Astrocyte (in vitro differentiated cells and primary cell): ENCODE measurements at regions not wholly inside any gene's neighbourhood (a gene's known extent, or its start where the extent isn't known, plus 50 kb on each side); places are given as distances from the start of the nearest gene placed in this dataset.

Experiments used
- DNase-seq: peaks from one replicate; pipeline ENCODE4 v3.0.0-alpha.2; 2010; ENCODE audit warnings: low read depth
- FAIRE-seq: peaks from 2 replicates; lab custom pipeline; 2011; peaks lifted over from hg19 to GRCh38; lab: Jason Lieb, UNC
- H2AFZ ChIP-seq: 2 replicates; pipeline ENCODE4 v1.6.0; 2012; ENCODE audit warnings: low read depth, low read length, inconsistent platforms
- H3K27ac ChIP-seq: 2 replicates; pipeline ENCODE4 v1.5.1; 2011; ENCODE audit warnings: low read depth, low read length, inconsistent platforms
- H3K27me3 ChIP-seq: 2 replicates; pipeline ENCODE4 v1.6.0; 2011; ENCODE audit warnings: low read length, inconsistent platforms; ENCODE audit not compliant: insufficient read depth
- H3K36me3 ChIP-seq: 2 replicates; pipeline ENCODE4 v1.5.1; 2011; ENCODE audit warnings: low read length, inconsistent platforms; ENCODE audit not compliant: insufficient read depth
- H3K4me1 ChIP-seq: 2 replicates; pipeline ENCODE4 v1.5.1; 2011; ENCODE audit warnings: low read length, inconsistent platforms; ENCODE audit not compliant: insufficient read depth
- H3K4me2 ChIP-seq: 2 replicates; pipeline ENCODE4 v1.6.0; 2012; ENCODE audit warnings: low read length, inconsistent platforms
- H3K4me3 ChIP-seq: 2 replicates; pipeline ENCODE4 v1.5.1; 2011; ENCODE audit warnings: low read depth, mild to moderate bottlenecking, low read length, inconsistent platforms; ENCODE audit not compliant: insufficient read depth
- H3K79me2 ChIP-seq: 2 replicates; pipeline ENCODE4 v1.6.0; 2012; ENCODE audit warnings: mild to moderate bottlenecking, low read length, inconsistent platforms; ENCODE audit not compliant: insufficient read depth
- H3K9ac ChIP-seq: 2 replicates; pipeline ENCODE4 v1.6.0; 2012; ENCODE audit warnings: mild to moderate bottlenecking, low read length, inconsistent platforms
- H3K9me3 ChIP-seq: 2 replicates; pipeline ENCODE4 v1.5.1; 2012; ENCODE audit warnings: low read depth, mild to moderate bottlenecking, low read length, inconsistent platforms; ENCODE audit not compliant: insufficient read depth
- H4K20me1 ChIP-seq: 2 replicates; pipeline ENCODE4 v1.6.0; 2012; ENCODE audit warnings: low read length, inconsistent platforms; ENCODE audit not compliant: insufficient read depth
- H3K27ac Mint-ChIP-seq: one replicate; pipeline ENCODE4 v1.8.0; 2021; ENCODE audit warnings: mild to moderate bottlenecking, mixed read lengths; ENCODE audit not compliant: unreplicated experiment
- H3K27me3 Mint-ChIP-seq: one replicate; pipeline ENCODE4 v1.8.0; 2021; ENCODE audit warnings: low read depth, mixed read lengths; ENCODE audit not compliant: unreplicated experiment
- H3K36me3 Mint-ChIP-seq: one replicate; pipeline ENCODE4 v1.8.0; 2021; ENCODE audit warnings: low read depth, mixed read lengths; ENCODE audit not compliant: unreplicated experiment
- H3K4me1 Mint-ChIP-seq: one replicate; pipeline ENCODE4 v1.8.0; 2021; ENCODE audit warnings: low read depth, mixed read lengths; ENCODE audit not compliant: unreplicated experiment
- H3K4me3 Mint-ChIP-seq: one replicate; pipeline ENCODE4 v1.8.0; 2021; ENCODE audit warnings: mild to moderate bottlenecking, moderate library complexity, mixed read lengths; ENCODE audit not compliant: unreplicated experiment
- H3K9me3 Mint-ChIP-seq: one replicate; pipeline ENCODE4 v1.8.0; 2021; ENCODE audit warnings: mild to moderate bottlenecking, mixed read lengths; ENCODE audit not compliant: unreplicated experiment
- CTCF ChIP-seq: IDR thresholded peaks from 2 replicates; pipeline ENCODE4 v1.5.1; 2011; ENCODE audit warnings: low read depth, mild to moderate bottlenecking, inconsistent platforms, low read length, moderate library complexity; ENCODE audit not compliant: insufficient read depth
- EZH2 ChIP-seq: IDR thresholded peaks from 2 replicates; pipeline ENCODE4 v1.6.1; 2012; ENCODE audit warnings: mild to moderate bottlenecking, low read length, inconsistent platforms; ENCODE audit not compliant: insufficient read depth

- Histone ChIP-seq H3K9ac (no peak overlapping the region), H3K4me3 (no peak overlapping the region), H3K9me3 (no peaks in the 10 kb centered on the region), H3K36me3 (no peaks in the 10 kb centered on the region), H2AFZ (no peak overlapping the region), H4K20me1 (no peaks in the 10 kb centered on the region), H3K4me2 (no peak overlapping the region), H3K27ac (no peak overlapping the region), H3K4me1 (no peaks in the 10 kb centered on the region), H3K27me3 (no peaks in the 10 kb centered on the region), H3K79me2 (no peaks in the 10 kb centered on the region)
- Mint-ChIP-seq H3K9me3 (no peaks in the 10 kb centered on the region), H3K27ac (no peak overlapping the region), H3K4me3 (no peak overlapping the region), H3K36me3 (no peaks in the 10 kb centered on the region), H3K4me1 (no peaks in the 10 kb centered on the region), H3K27me3 (no peaks in the 10 kb centered on the region)
- TF ChIP-seq EZH2 (no peak), CTCF (no peak)
- DNase-seq (no peak), FAIRE-seq (no peak)
Observed at GRCh38 chr18:29838556-29838955, 1204.0 kb downstream of the DSC3 start.

- no peak overlapping the region for H3K9ac ChIP-seq
- H3K4me1 ChIP-seq: no peaks in the 10 kb centered on the region
- H3K27ac ChIP-seq: no peak overlapping the region
- no peak overlapping the region for H3K4me2 ChIP-seq
- no peaks in the 10 kb centered on the region for H3K36me3 ChIP-seq
- DNase-seq: no peak
- no peaks in the 10 kb centered on the region for H3K27me3 ChIP-seq
- no peaks in the 10 kb centered on the region for H3K9me3 ChIP-seq
- Mint-ChIP-seq H3K27ac (no peak overlapping the region), H3K4me3 (no peak overlapping the region), H3K27me3 (no peaks in the 10 kb centered on the region), H3K9me3 (no peaks in the 10 kb centered on the region), H3K36me3 (no peaks in the 10 kb centered on the region), H3K4me1 (no peaks in the 10 kb centered on the region)
- H4K20me1 ChIP-seq: no peaks in the 10 kb centered on the region
- H2AFZ ChIP-seq: no peak overlapping the region
- TF ChIP-seq EZH2 (no peak), CTCF (no peak)
- no peaks in the 10 kb centered on the region for H3K79me2 ChIP-seq
- no peak for FAIRE-seq
- H3K4me3 ChIP-seq: no peak overlapping the region
Observed at GRCh38 chr18:29823671-29824070, 1218.9 kb downstream of the DSC3 start.

GRCh38 chr18:29821544-29821943, 1221.0 kb downstream of the DSC3 start:
- no peaks in the 10 kb centered on the region for H3K4me1 ChIP-seq
- H3K4me1 Mint-ChIP-seq: no peaks in the 10 kb centered on the region
- H4K20me1 ChIP-seq: no peaks in the 10 kb centered on the region
- no peaks in the 10 kb centered on the region for H3K27me3 Mint-ChIP-seq
- TF ChIP-seq CTCF (no peak), EZH2 (no peak)
- no peaks in the 10 kb centered on the region for H3K36me3 Mint-ChIP-seq
- H3K4me3 ChIP-seq: no peak overlapping the region
- H3K79me2 ChIP-seq: no peaks in the 10 kb centered on the region
- H3K27ac Mint-ChIP-seq: no peak overlapping the region
- no peaks in the 10 kb centered on the region for H3K9me3 ChIP-seq
- H3K9ac ChIP-seq: no peak overlapping the region
- FAIRE-seq (no peak), DNase-seq (no peak)
- no peaks in the 10 kb centered on the region for H3K27me3 ChIP-seq
- no peak overlapping the region for H3K4me3 Mint-ChIP-seq
- H3K36me3 ChIP-seq: no peaks in the 10 kb centered on the region
- no peak overlapping the region for H2AFZ ChIP-seq
- H3K27ac ChIP-seq: no peak overlapping the region
- H3K4me2 ChIP-seq: no peak overlapping the region
- no peaks in the 10 kb centered on the region for H3K9me3 Mint-ChIP-seq
